GM19463 (cell line): ENCODE measurements at regions not wholly inside any gene's neighbourhood (a gene's known extent, or its start where the extent isn't known, plus 50 kb on each side); places are given as distances from the start of the nearest gene placed in this dataset.
A peak's percentile ranks its signal among the peaks of the same experiment; 100 is the strongest.

Source experiments
- ATAC-seq: cut with Tn5 transposase; IDR thresholded peaks from one replicate; pipeline ENCODE4 v1.9.1; 2021; ENCODE audit warnings: mild to moderate bottlenecking, moderate library complexity; ENCODE audit not compliant: unreplicated experiment

- no peak for ATAC-seq
These were observed 517.1 kb upstream of the RAB6C start for GRCh38 chr2:129462349-129462748.

- no peak for ATAC-seq
These were observed 516.5 kb upstream of the RAB6C start for GRCh38 chr2:129462967-129463366.

GRCh38 chr2:129464036-129464435, 515.4 kb upstream of the RAB6C start:
- no peak for ATAC-seq

GRCh38 chr2:129464631-129465030, 514.8 kb upstream of the RAB6C start:
- ATAC-seq, result no peak

- no peak for ATAC-seq
These were observed 514.4 kb upstream of the RAB6C start for GRCh38 chr2:129465045-129465444.

- no peak for ATAC-seq
These were observed 513.1 kb upstream of the RAB6C start for GRCh38 chr2:129466389-129466788.

GRCh38 chr2:129467012-129467779, 512.3 kb upstream of the RAB6C start:
- no peak for ATAC-seq

- no peak for ATAC-seq
These were observed 511.5 kb upstream of the RAB6C start for GRCh38 chr2:129467941-129468340.

GRCh38 chr2:129468879-129469278, 510.6 kb upstream of the RAB6C start:
- no peak for ATAC-seq

- ATAC-seq, result no peak
These were observed 510.1 kb upstream of the RAB6C start for GRCh38 chr2:129469389-129469788.

GRCh38 chr2:129469871-129470270, 509.6 kb upstream of the RAB6C start:
- ATAC-seq, result no peak

GRCh38 chr2:129478902-129479517, 500.5 kb upstream of the RAB6C start:
- no peak for ATAC-seq

- ATAC-seq, result no peak
These were observed 499.6 kb upstream of the RAB6C start for GRCh38 chr2:129479892-129480291.

- no peak for ATAC-seq
These were observed 498.7 kb upstream of the RAB6C start for GRCh38 chr2:129480790-129481189.

- ATAC-seq, result no peak
These were observed 497.9 kb upstream of the RAB6C start for GRCh38 chr2:129481306-129482219.

- no peak for ATAC-seq
These were observed 496.8 kb upstream of the RAB6C start for GRCh38 chr2:129482626-129483025.

- ATAC-seq, result peak; percentile 92
These were observed 496.1 kb upstream of the RAB6C start for GRCh38 chr2:129483366-129483765.

GRCh38 chr2:129484999-129485897, 494.2 kb upstream of the RAB6C start:
- ATAC-seq, result no peak

- ATAC-seq, result no peak
These were observed 491.1 kb upstream of the RAB6C start for GRCh38 chr2:129488376-129488775.

GRCh38 chr2:129490641-129491040, 488.8 kb upstream of the RAB6C start:
- no peak for ATAC-seq

GRCh38 chr2:129491308-129491707, 488.2 kb upstream of the RAB6C start:
- no peak for ATAC-seq
